HL-60/S4 treated with phorbol 12-myristate 13-acetate at 8.2 ng/mL for 4 days and 3 days (cell line): ENCODE measurements at regions not wholly inside any gene's neighbourhood (a gene's known extent, or its start where the extent isn't known, plus 50 kb on each side); places are given as distances from the start of the nearest gene placed in this dataset.

Experiments used
- in situ Hi-C: fragments of 300-500 bp; cut with MboI; formaldehyde crosslinking; loops from 2 replicates; pipeline ENCODE4 v1.15.0; 2022; ENCODE audit warnings: low sequenced_read_pairs

DNA sequence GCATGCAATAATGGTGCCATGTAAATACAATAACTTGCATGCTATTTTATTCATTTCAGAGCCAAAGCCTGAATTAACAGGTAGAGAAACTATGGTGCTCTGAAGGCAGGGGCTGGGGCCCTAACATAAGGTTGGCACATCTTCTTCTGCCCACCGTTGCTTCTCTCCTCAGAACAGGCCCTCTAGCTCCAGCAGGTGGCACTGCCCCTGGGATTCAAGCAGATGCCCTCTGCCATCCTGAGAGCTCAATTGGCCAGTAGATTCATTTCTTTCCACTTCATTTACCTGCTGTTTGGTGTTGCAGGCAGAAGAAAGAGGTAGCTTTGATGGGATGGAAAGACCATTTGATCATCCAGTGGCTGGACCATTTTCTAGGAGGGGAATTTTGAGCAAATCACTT lies 130.5 kb downstream of the FOXB1 start:
- in situ Hi-C loops = no loop called here

DNA sequence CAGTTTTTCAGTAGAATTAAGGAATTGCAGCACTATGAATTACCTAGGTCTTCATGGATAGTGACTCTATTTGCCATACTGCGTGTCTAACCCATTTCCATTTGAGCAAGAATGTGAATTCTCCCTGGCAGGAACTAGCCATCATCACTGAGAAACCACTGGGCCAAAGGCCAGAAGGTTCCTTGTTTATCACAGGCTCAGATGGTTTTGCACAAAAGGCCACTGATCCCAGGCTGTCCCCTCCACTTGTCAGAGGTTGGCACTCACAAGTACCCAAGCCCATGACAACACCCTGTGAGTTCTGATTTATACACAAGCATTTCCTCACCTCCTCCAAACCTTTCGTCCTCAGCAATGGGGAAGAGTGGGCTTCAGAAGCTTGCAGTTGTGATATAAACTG lies 131.8 kb downstream of the FOXB1 start:
- in situ Hi-C loops = no loop called here

DNA sequence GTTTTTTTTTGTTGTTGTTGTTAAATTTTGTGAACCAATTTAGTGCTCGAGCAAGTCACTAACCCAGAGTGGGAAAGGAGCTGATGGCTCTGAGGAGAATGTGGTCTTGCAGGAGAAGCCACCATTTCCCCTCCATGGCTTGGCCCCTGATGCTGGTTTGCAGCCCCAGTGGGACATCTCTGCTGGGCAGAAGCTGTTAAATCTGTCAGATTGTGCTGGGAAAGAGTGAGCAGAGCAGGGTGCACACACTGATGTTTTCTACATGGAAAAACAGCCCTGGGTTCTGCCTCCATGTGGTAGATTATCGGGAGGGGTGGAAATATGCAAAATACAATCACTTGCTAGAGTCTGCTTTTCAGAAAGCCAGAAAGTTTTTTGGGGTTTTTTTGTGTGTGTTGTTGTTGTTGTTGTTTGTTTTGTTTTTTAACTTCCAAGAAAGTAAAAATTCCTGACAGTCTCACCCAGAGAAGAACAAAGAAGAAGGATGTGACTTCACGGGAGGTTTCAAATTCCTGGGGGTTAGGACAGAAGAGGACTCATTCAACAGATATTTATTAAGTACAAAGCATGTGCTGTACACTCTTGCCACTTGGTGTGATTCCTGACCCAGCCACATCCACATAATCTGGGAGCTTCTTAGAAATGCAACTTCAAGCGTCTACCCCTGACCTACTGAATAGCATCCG lies 133.7 kb downstream of the FOXB1 start:
- in situ Hi-C loops = no loop called here

DNA sequence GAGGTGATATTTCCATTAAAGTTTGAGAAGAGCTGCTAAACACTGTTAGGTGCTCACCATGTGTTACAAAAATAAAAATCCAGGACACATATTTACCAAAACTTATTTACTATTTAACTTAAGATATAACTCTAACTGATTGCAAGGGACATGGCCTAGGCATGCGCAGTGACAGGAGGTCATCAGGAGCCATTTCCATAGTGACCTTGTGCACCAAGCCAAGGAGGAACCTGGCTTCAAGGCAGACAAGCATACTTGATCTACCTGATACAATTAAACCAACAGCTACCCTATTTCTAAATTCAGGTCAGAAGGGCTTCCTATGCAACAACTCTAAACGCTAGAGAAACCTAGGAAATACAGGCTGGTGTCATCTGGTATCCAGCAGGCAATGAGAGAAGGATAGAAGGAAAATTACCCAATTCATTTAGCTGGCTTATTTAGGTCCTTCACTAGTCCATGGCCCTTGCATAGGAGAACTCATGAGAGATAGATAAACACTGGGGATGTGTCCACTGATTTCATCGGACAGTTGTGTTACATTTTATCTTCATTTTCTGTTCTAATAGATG lies 134.4 kb downstream of the FOXB1 start:
- in situ Hi-C loops = no loop called here

DNA sequence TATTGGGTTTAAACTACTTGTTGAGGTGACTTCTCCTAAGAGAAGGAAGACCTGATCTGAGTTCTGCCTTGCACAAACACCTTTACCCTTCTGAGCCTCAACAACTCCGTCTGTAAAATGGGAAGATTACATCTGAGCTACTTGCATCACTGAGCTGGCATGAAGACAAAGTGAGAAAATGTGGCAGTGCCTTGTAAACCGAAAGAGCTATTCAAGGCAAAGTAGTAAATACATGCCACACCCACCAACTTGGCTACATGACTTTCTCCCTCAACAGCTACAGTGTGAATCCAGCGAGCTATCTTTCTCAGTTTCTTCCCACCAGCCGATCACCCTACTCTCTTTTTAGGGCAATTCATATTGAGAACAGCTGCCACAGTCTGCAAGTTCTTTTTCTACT lies 148.3 kb downstream of the FOXB1 start:
- in situ Hi-C loops = loop anchor here (25.0 kb wide), 1 partner anchor 415 kb away; no protein-coding TSS in a partner anchor

DNA sequence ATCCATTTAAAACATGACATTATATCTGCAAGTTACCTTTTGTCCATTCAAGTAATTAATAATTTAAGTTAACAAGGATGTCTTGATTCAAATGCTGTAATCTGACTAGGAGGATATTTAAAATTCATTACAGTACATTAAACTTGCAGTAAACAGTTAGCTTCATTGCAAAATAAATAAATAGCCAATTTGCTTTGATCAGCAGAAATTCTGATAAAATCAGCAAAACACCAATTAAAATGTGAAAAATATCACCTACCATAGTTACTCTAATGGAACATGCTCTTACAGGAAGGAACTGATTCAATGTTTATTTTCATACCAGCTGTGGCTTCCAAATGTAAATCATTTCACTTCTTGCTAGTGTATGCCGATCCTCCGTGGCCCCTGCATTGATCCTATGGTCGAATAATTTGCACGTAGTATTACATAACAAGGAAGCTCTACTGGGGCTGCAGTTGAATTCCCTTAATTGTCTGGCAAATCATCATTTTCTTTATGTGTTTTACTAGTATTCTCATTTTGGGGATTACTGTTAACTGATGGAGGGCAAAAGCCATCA lies 150.7 kb downstream of the FOXB1 start:
- in situ Hi-C loops = loop anchor here (25.0 kb wide), 1 partner anchor 418 kb away; no protein-coding TSS in a partner anchor

DNA sequence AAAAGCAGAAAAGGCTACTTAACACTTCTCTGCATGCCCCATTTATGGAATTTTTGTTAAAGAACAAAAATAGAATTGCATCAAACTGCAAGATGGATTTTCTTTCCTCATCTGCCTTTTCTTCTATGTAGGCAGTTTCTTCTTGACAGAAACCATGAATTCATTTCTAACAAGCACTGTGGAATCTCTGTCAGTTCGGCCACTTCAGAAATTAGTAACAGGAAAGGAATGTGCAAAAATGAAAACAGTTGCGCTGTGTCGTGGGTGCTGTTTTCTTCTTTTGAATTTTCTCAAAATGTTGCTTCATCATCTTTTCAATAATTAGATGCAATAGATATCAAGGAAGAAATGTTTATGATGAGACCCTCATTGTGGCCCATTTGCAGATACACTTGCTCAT lies 151.6 kb downstream of the FOXB1 start:
- in situ Hi-C loops = loop anchor here (25.0 kb wide), 1 partner anchor 418 kb away; no protein-coding TSS in a partner anchor

DNA sequence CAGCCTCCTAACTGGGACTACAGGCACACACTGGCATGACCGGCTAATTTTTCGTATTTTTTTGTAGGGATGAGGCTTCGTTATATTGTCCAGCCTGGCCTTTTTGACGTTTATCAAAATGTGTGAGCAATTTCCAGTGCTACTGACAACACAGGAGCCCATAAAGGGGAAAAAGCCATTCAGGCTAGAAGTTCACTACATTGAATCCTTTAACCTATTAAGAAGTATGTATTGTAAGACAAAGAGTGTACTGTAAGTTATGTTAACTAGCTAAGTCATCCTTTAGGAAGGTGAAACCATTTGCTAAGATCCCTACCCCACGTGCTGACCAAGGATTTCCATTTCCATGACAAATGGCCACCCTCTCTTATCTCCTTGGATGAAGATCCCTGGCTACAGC lies 156.8 kb downstream of the FOXB1 start:
- in situ Hi-C loops = loop anchor here (25.0 kb wide), 1 partner anchor 424 kb away; no protein-coding TSS in a partner anchor

DNA sequence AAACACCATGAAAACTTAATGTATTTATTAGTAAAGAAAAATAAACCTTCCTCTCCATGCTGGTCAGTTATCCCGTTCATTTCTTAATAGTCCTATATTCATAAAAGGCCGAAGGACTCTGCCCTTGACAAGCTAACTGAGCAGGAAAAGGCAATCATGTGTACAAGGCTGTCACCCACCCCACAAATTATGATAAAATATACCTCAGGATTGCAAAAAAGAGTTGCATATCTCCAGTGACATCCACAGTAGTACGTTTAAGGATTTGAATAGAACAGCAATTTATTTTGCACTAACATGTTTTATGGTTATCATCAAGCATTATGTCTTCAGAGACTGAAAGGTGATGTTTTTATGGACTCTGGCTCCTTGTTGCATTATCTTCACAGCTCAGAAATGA lies 157.6 kb downstream of the FOXB1 start:
- in situ Hi-C loops = loop anchor here (25.0 kb wide), 1 partner anchor 424 kb away; no protein-coding TSS in a partner anchor

DNA sequence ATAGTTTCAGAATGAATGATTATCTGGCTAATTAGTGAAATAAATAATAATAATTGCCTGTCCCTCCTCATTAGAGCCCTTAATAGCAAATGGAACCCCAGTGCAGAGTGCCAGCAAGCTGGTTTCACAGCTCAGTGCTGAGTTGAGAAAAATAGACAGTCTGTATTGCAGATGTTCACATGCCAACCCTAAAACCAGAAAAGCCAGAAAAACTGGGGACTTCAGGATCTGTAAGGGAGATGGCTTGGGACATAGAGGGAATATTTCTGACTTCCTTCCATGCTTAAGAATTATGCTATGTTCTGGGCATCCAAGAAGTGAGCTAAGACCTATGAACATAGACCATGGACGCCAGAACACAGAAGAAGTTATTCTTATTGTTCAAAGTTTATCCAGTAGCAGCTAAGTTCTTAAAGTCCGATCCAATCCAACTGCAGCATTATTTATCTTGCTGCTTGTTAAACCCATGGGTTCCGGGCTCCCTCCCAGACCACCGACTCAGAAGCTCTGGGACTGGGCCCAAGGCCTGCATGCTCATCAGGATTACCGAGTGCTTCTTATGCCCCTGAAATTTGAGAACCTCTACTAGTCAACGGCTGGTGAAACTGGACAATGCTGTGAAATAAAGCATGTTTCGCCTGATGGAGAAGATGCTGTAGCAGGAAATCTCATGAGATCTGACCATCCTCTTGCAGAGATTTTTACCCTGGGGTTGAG lies 158.3 kb downstream of the FOXB1 start:
- in situ Hi-C loops = loop anchor here (25.0 kb wide), 1 partner anchor 425 kb away; no protein-coding TSS in a partner anchor

DNA sequence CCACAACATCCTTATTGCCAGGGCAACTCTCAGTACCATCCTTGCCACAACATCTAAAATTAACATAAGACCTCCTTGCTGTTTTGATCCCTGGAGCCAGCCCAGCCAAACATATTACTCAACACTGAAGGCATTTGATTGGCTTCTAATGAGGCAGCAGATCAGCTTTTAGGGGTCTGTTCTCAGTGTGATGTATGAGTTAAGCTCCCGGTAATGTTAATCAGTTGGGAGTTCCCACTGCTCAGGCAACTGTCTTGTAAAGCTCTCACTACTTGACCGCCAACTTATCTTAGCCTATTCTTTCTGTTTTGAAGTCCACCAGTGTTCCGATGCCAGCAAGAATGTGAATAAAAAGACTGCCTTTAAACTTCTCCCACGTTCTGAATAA lies 158.9 kb downstream of the FOXB1 start:
- in situ Hi-C loops = loop anchor here (25.0 kb wide), 1 partner anchor 426 kb away; no protein-coding TSS in a partner anchor

DNA sequence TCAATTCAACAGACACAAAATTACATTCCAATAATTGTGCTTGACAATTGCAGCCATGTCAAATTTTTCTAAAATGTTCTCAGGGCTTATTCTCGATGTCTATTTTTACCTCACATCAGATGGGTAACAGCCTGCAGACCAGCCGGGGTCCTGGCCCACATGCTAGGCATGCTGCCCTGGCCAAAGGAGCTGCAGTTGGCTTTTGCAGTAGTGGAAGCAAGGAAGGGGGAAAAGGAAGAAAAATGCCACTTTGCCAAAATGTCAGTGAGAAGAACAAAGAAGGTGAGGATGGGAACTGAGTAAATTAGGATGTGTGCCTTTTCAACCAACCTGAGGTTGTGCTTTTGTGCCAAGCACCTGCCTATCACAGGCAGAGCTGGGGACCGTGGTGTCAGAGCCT lies 161.0 kb downstream of the FOXB1 start:
- in situ Hi-C loops = loop anchor here (25.0 kb wide), 1 partner anchor 428 kb away; no protein-coding TSS in a partner anchor

DNA sequence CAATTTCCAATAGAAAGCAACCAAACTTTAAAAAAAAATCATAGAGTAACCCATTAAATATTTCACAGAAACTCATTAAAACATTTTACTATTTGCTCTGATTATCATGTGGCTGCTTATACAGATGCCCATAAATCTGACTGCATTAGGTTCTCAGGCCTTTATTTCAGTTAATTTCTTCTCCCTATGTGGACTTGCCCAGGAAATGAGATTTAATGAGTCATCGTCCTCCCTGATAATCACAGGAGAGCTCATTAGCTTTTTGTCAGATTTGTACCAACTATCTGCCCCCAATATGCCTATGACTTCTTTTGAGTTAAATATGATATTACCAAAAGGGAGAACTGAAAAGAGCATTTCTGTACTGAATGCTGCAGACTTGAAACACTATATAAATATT lies 168.0 kb downstream of the FOXB1 start:
- in situ Hi-C loops = loop anchor here (25.0 kb wide), 1 partner anchor 435 kb away; no protein-coding TSS in a partner anchor

DNA sequence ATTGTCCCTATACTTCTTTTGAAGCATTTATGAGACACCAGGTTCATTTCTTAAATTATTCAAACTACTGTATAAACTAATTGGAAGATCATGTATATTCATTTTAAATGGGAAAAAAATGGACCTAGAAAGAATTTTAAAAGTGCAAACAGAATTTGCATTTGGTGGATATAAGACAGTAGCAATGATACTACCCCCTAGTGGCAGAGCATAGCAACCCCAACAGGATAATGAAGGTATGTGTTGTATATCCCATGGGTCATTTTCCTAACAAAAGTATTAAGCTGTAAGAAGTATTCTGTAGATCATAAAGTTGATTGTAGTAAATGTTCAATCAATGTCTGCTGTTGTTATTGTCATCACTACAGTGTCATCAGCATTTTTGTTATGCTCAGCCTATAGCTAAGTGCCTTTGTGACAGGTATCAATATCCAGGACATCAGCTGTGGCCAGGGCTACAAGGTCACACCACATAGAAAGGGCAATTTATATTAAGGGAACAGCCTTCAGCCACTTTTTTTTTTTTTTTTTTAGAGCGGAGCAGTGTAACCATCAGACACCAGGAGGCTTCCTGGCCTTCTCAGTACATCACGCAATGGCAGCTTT lies 175.8 kb downstream of the FOXB1 start:
- in situ Hi-C loops = loop anchor here (25.0 kb wide), 1 partner anchor 268 kb away; no protein-coding TSS in a partner anchor

DNA sequence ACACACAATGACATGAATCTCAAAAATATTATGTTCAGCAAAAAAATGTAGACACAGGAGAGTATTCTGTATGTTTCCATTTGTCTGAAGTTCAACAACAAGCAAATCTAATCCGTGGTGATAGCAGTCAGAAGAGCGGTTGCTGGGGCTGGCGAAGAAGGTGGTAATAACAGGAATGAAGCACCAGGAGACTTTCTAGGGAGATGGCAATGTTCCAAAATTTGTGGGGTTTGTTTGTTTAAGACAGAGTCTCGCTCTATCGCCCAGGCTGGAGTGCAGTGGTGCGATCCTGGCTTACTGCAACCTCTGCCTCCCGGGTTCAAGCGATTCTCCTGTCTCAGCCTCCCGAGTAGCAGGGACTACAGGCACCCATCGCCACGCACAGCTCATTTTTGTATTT lies 177.8 kb downstream of the FOXB1 start:
- in situ Hi-C loops = loop anchor here (25.0 kb wide), 1 partner anchor 270 kb away; no protein-coding TSS in a partner anchor

DNA sequence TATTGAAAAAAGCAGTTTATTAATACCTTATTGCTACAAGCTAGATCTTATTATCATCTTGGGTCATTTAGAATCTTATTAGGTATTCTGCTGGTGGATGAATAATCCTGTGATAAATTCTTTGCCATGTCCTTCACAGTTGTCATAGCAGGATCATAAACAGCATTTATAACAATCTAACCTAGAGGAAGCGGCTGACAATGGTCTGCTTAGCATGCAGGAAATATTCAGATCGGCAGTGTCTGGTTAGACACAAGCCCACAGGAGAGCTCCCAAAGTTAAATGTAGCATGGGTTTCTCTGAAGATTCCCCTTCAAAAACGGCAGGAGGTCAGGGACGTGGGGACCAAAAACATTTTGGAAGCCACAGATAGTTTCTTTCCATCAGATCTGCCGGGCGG lies 179.3 kb downstream of the FOXB1 start:
- in situ Hi-C loops = loop anchor here (25.0 kb wide), 1 partner anchor 271 kb away; no protein-coding TSS in a partner anchor

DNA sequence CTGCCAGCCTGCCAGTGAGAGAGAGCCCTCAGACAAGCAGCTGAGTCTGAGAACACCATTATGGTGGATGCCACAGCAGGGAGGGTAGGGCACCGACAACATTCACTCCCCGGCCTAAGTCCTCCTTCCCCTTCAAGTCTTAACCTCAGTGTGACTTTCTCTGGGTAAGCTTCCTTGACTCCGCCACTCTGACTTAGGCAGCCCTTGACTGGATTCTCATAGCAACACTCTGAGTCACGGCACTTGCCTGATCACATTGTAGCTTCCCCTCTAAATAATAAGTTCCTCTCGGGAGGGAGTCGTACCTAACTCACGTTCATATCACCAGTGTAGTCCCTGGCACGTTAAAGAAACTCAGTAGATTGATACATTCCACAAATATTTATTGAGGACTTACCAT lies 180.5 kb downstream of the FOXB1 start:
- in situ Hi-C loops = loop anchor here (25.0 kb wide), 1 partner anchor 272 kb away; no protein-coding TSS in a partner anchor

DNA sequence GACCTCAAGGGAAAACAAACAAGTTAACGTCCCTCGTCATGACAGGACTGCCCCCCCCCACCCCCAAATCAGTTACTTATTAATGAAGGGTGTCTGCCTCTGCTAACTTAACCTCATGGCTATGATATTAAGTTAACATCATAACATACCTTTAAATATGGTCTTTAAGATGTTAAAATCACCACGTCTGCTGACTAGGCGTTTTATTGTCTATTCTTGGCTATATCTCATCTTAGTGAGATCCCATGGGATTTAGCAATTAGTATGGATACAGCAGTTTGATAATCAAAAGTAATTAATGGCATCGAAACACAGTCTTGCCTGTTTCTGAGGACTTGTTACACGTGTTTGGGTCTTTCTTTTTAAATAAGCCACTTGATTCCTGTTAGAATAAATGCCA lies 186.9 kb downstream of the FOXB1 start:
- in situ Hi-C loops = loop anchor here (25.0 kb wide), 1 partner anchor 279 kb away; no protein-coding TSS in a partner anchor

DNA sequence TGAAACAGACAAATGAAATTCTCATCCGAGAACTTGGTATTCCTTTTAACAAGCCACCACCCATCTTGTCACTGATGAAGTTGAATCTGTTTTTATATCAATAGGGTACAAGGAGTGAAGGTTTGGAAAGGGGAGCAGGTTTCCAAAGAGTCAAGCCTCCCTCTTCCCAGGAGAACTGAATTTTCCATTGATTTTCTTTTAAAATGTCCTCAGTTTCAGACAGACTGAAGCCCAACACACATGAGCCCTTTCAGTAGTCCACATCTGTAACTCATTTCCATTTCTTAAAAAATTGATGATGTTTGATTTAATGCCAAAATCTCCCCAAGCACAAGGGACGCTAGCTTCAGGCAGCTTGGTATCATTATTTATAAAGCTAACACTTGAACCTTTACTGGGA lies 187.7 kb downstream of the FOXB1 start:
- in situ Hi-C loops = loop anchor here (25.0 kb wide), 1 partner anchor 280 kb away; no protein-coding TSS in a partner anchor

DNA sequence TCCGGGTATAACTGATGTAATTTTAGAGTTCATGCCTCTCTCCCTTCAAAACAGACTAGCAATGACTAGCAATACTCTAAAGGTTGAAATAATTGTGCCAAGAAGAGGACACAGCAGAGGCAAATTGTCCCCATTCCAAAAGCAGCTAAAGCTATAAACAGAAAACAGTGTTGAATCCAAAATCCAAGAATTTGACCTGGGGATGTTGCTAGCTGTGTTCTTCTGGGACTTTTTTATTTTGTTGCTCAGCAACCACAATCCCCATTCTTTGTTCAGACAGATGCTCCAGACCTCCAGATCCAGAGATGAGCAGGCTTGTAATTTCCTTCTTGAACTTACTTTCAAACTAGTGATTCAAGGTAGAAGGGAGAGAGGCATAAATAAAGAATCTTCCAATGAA lies 191.5 kb downstream of the FOXB1 start:
- in situ Hi-C loops = loop anchor here (25.0 kb wide), 1 partner anchor 283 kb away; no protein-coding TSS in a partner anchor
